ENCODE measurements at regions not wholly inside any gene's neighbourhood (a gene's known extent, or its start where the extent isn't known, plus 50 kb on each side); places are given as distances from the start of the nearest gene placed in this dataset.

- no peak for TF ChIP-seq POLR2A (IDR thresholded peaks at IDR 0.05)
- no peak for TF ChIP-seq EP300 (IDR thresholded peaks at IDR 0.05; ENCODE audit: low read depth)
- TF ChIP-seq CTCF (IDR thresholded peaks at IDR 0.05) = no peak
Observed at GRCh38 chr6:99032396-99032795, 84.7 kb upstream of the FBXL4 start.

Measured in transverse colon (tissue), 3 donors.